ENCODE measurements at regions not wholly inside any gene's neighbourhood (a gene's known extent, or its start where the extent isn't known, plus 50 kb on each side); places are given as distances from the start of the nearest gene placed in this dataset.

DNA sequence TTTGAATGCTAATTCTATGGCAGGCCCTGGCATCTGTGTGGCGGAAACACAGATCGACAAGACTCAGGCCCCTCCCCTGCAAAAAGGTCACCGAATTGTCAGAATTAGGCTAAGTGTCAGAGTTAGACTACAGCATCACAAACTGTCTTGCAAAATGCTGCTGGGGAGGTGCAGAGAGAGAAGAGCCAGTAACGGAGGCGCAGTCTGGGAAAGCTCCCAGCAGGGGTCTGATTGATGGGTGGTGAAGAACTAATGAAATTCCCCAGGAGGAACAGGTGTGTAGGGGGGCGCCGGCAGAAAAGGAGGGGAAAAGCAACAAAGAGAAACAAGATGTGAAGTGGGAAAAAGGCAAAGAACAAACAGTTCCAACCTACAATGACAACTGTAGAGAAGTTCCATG is 72.7 kb upstream of the TAMM41 start:
- peak; percentile 14 for DNase-seq

DNA sequence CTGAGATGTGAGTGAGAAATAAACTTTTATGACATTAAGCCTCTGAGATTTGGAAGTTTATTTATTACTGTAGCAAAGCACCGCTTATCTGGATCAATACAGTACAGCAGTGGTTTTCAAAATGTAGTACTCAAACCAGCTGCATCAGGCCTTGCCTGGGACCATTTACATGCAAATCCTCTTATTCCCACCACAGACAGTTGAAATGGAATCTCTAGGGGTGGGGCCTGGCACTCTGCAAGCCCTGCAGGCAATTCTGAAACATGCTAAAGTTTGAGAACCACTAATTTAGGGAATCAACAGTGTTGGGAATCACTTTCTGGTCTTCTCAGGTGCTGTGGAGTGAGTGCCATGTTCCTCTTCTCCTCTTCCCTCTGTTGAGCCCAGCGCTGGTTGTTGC is 77.8 kb upstream of the TAMM41 start:
- DNase-seq = no peak

DNA sequence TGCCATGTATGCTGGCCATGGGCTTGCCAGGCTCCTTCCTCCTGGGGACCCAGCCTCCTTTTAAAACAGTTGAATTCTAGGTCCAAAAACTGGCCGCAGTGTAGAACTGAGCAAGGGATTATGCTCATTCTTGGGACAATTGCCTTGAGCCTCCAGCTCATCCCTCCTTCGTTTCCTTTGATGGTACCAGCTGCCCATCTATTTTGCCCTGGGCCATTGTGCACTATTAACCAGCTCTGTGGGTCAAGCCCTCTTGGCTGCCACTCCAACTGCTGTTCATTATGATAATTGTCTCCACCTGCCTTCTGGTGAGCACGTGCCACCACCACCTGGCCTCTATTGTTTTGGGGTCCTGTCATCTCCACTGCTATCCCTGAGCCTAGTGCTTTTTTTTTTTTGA is 75.8 kb upstream of the SYN2 start:
- no peak for DNase-seq

- no peak for DNase-seq
Measured at GRCh38 chr3:11929531-11929930, 74.7 kb upstream of the SYN2 start.

- no peak for DNase-seq
Measured at GRCh38 chr3:11930084-11930483, 74.1 kb upstream of the SYN2 start.

DNA sequence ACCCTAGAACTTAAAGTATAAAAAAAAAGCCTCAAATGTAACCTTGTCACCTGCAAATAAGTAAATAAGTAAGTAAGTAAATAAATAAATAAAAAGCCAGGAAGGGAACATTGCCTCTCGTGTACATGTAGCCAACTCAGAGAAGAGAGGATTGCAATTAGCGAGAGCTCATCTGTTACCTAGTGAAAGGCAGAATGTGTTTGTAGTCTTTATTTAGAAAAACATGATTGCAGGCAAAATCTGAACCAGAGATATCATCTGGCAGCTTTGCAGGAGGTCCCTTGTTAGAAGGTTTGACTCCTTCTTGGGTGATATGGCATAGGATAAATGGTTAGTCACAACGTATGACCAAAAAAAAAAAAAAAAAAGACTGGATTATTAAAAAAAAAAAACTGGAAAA is 71.6 kb upstream of the SYN2 start:
- no peak for DNase-seq

DNA sequence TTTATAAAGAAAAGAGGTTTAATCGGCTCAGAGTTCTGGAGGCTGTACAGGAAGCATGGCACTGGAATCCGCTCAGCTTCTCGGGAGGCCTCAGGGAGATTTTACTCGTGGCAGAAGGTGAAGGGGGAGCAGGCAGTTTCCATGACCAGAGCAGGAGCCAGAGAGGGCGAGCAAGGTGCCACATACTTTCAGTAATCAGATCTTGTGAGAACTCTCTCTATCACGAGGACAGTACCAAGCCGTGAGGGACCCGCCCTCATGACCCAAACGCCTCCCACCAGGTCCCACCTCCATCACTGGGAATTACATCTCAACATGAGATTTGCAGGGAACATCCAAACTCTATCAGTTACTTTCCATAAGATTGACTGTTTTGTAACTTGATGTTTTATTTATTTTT is 70.7 kb upstream of the SYN2 start:
- no peak for DNase-seq

- DNase-seq = no peak
Measured at GRCh38 chr3:11944052-11944673, 60.0 kb upstream of the SYN2 start.

GRCh38 chr3:11948331-11948730 is 55.9 kb upstream of the SYN2 start:
- no peak for DNase-seq

DNA sequence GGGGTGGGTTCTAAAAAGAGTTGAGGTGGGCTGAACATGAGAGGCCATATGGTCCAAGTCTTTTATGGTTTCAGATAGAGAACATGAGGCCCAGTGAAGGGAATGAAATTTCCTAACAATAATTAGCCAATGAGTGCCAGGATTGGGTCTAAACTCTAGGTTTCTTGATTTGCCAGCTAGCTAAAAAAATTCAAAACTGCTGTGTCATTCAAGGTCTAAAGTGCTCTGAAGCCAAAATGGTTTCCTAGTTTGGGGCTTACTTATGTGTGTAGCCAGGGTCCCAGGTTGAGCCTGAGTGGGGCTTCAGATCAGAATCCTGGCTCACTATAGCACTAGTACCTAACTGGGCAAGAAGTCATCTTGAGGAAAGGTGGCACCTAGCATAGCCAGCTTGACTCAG is 55.3 kb upstream of the SYN2 start:
- DNase-seq = no peak

GRCh38 chr3:11949351-11949750 is 54.8 kb upstream of the SYN2 start:
- DNase-seq = no peak

DNA sequence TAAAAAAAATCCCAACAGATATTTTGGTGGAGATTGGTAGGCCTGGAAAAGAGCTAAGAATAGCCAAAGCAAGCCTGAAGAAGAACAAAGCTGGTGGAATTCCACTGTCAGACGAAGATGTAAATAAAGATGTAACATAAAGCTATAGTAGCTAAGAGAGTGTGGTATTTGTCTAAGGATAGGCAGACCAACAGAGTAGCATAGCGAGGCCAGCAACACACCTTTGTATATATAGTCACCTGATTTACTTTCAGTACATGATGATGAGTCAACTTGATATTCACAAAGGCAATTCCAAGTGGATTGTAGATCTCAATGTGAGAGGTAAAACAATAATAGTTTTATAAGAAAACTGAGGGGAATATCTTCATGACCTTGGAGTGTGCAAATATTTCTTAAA is 53.6 kb upstream of the SYN2 start:
- no peak for DNase-seq

GRCh38 chr3:11953350-11953749 is 50.8 kb upstream of the SYN2 start:
- peak; percentile 18 for DNase-seq

DNA sequence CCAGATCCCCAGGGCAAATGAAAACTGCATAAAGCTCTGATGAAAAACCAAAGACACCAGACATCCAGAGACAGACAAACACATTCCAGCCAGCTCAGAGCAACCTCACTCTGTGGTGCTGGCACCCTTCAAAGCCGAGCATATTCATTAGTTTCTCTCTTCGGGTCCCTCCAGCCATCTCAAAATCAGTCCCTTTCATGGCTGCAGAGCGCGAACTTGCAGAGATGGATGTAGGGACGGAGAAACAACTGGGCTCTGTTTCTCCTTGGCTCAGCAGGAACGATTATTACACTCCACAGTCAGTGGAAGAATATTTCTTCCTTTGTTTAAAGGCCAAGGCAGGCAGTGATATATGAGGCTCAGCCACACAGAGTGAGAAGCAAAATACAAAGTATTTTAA is 50.4 kb upstream of the SYN2 start:
- DNase-seq = peak; percentile 14

- peak; percentile 18 for DNase-seq
Measured at GRCh38 chr3:11954312-11954934, 49.8 kb upstream of the SYN2 start.
